HG02885 (cell line): ENCODE measurements at regions not wholly inside any gene's neighbourhood (a gene's known extent, or its start where the extent isn't known, plus 50 kb on each side); places are given as distances from the start of the nearest gene placed in this dataset.

Experiments used
- ATAC-seq: cut with Tn5 transposase; IDR thresholded peaks from one replicate; pipeline ENCODE4 v1.9.1; 2021; ENCODE audit warnings: mild to moderate bottlenecking; ENCODE audit not compliant: unreplicated experiment, poor library complexity

DNA sequence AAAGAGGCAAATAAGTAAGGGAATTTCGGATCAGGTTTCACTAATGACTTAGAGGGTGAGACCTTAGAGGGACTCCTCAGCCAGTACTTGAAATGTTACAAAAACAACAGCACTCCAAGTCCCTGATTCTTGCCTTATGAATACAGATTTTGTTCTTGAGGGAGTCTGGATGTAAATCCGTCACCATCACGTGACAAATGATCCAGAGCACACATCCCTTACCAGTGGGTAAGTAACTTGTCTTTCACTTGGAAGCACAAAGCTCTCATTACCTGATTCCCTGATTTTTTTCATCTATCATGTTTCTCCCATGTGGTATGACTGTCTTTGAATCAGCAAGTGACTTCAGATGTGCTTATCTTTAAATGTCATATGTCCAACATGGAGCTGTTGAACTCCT is 595.3 kb upstream of the POU3F2 start:
- ATAC-seq = no peak

GRCh38 chr6:98241630-98242029 is 592.7 kb upstream of the POU3F2 start:
- no peak for ATAC-seq

GRCh38 chr6:98254624-98255023 is 579.8 kb upstream of the POU3F2 start:
- no peak for ATAC-seq

GRCh38 chr6:98260382-98260781 is 574.0 kb upstream of the POU3F2 start:
- ATAC-seq = no peak

DNA sequence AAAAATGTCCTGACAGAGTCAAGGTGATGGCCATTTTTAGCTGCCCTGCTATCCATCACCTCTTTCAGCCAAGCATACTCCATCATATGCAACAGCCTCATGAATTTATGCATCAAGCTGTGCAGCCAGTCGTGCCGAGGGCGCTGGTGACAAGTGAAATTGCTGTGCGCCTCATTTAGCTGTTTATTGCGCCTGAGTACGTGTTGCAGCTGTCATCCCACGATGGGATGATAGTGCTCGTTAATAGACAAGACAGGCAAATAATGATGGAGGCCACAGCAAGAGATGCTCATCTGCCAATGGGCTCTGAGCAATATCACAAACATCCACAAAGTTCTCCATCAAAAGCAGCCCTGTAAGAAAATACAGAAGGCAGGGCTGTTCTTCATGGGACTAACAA is 562.3 kb upstream of the POU3F2 start:
- no peak for ATAC-seq

DNA sequence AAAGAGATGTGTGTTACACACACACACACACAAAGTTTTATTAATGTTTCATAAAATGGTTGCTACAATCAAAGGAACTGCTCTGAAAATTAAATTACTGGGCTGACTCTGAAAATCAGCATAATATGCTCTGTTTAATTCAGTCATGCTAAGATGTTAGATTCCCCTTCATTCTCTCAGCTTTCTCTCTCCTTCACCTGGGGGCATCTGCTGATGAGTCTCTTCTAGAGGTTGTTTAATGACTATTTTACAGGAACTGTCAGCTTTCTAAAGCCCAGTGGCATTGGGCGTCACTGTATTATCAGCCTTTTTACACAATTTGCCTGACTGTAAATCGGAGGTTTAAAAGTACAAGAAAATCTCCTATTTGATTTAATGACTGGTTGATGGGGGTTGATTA is 559.7 kb upstream of the POU3F2 start:
- ATAC-seq = no peak

DNA sequence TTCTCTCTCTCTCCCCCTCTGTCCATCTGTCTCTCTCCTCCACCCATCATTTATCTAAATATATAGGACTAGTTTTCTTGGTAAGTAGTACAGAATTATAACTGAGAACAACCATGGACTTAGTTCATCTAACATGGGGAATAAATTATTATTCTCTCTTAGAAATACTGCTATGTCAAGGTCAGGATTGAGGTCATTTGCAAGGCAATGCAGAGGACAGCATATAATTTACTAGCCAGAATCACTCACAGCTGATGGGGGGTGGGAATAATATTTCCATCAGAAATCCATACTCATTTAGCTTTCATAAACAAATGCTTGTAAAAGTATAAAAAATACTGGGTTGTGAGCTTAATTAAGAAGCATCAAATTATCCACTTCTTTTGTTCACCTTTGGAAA is 553.9 kb upstream of the POU3F2 start:
- ATAC-seq = no peak

GRCh38 chr6:98286620-98287019 is 547.8 kb upstream of the POU3F2 start:
- no peak for ATAC-seq

DNA sequence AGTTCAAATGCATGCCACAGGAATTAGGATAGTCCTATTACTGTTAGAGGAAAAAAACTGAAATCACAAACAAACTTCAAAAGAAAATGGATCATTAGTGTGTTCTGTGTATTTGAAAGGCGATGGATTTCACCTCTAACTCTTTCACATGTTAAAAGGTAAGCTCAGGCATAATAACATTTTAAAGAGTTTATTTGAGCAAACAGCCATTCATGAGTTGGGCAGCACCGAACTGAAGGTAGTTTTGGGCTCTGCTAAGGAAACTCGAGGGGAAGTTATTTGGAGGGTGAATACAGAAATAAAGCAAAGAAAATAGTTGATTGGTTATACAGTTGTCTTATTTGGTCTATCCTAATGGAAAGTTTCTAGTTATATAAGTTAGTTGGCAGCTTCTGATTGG is 546.5 kb upstream of the POU3F2 start:
- no peak for ATAC-seq

DNA sequence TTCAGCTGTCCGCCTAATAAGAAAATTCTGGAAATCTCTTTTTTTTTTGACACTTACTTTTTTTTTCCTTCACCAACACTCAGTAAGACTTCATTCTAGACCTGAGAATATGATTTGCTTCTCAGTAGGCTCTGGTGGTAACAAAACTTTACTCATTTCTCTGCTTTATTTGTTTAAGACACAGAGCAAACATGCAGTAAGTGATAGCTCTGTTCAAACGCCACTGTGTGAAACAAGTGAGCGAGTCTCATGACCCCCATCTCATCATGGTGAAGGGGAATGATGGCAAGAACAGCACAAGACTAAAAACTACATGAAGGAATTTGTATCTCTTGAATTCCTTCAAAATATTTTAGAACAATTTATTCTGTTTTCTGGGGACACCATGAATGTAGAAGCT is 541.6 kb upstream of the POU3F2 start:
- ATAC-seq = no peak

- no peak for ATAC-seq
Measured at GRCh38 chr6:98295515-98296175, 538.7 kb upstream of the POU3F2 start.

DNA sequence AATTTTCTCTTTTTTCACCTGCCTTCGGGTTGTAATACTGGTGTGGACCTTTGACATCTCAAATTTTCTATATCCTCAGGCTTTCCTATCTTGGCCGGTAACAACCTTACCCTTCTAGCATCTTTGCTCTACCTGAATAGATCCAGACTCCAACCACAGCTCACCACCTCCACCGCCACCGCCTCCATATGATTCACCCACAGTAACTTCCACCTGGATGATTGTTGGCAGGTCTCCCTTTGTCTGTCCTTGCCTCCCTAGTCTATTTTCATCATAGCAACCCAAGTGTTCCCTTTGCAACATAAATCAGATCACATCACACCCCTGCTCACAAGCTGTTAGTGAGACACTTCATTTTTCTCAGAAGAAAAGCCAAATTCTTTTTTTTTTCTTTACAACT is 525.8 kb upstream of the POU3F2 start:
- ATAC-seq = no peak

DNA sequence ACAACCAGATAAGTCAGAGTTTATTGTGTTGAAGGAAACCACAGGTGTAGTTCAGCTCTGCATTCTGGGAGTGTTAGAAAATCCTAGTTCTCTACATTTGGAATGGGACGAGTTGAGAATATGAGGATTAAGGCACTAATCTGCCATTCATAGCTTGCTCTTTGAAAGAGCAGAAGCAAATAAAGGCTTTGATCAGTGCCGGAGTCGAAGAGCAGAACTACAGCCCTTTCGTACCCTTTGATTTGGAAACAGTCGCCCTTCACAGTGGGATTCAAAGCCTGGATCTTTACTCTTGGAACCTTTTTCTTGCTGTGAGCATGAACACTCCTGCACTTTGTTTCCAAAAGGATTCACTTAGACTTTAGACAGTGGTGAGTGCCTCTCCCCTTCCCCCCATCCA is 523.9 kb upstream of the POU3F2 start:
- ATAC-seq = no peak

DNA sequence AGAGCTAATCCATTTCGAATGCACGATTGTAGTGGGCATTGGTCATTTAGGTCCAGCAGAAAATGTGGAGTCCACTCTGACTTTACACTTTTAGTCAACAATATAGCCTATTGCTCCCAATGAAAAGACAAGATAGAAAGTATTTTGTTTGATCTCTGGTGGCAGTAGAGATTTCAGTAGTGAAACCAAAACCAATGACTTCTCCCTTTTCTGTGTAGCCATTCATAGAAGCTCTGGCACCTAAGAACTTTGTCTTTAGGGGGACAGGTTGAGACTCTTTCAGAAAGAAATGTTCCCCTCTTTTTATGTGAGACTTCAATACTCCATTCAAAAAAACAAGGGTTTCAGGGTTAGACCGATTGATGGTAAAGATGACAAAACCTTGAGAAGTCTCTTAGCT is 510.8 kb upstream of the POU3F2 start:
- peak; percentile 82 for ATAC-seq

DNA sequence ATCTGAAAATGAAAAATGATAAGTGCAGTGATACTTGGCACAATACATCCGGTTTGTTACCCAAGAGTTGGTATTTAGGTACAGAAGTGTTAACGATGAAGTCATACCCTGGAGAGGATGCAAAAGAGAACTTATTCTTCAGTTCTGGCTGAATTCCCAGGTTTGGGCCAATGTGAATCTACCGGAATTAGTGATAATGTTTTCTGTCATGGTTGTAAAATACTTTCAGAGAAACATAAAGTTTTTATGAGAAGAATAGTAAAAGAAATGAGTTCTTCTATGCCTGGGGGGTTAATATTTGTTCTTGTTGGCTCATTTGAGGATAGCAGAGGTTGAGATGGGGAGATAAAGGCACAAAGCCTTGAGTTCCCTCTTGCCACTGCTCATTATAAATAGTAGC is 509.9 kb upstream of the POU3F2 start:
- no peak for ATAC-seq

DNA sequence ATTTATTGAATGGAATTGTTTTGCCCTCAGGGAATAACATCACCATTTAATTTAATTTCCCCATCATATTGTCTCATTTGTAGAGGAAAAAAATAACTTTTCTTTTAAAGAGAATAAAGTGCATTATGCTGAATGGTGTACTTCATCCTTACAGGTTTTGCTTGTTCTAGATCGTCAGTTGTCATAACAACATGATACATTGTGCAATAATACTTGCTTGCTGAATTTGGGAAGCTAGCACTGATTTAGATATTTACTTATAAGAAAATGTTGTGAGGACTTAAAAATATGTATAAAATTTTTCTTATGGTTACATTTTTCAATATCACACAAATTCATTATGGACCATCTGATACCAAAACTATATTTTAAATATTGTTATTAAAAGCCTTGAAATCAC is 509.0 kb upstream of the POU3F2 start:
- no peak for ATAC-seq

DNA sequence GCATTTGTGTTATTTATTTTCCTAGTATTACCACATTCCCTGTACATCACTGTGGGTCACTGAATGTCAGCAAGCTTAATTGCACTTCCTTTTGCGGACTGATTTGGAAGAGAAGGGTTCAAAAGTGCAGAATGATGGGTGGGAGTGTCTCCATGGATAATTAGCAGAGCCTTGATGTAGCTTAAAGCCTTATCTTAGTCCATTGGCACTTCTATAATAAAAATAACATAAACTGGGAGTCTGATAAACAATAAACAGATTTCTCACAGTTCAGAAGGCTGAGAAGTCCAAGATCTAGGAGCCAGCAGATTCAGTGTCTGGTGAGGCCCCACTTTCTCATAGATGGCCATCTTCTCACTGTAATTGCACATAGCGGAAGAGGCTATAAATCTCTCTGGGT is 501.1 kb upstream of the POU3F2 start:
- no peak for ATAC-seq

DNA sequence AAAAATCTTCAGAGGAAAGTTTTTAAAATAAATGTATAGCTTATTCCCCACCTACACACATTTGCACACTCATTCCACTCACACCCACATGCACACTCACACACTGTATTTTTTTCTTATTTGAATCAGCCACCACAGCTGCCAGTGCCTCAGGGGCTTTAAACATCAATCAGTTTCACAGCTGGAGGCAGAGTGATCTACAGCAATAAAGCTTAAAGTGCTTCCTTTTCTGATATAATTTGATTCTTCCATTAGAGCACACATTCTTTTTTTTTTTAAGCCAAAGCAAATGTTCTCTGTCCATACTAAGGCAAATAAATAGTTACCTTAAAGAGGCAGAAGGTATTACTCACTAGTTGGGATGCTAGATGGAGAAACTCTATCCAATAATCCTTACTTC is 498.8 kb upstream of the POU3F2 start:
- ATAC-seq = no peak

- no peak for ATAC-seq
Measured at GRCh38 chr6:98339506-98339905, 494.9 kb upstream of the POU3F2 start.

- ATAC-seq = no peak
Measured at GRCh38 chr6:98343004-98343403, 491.4 kb upstream of the POU3F2 start.

DNA sequence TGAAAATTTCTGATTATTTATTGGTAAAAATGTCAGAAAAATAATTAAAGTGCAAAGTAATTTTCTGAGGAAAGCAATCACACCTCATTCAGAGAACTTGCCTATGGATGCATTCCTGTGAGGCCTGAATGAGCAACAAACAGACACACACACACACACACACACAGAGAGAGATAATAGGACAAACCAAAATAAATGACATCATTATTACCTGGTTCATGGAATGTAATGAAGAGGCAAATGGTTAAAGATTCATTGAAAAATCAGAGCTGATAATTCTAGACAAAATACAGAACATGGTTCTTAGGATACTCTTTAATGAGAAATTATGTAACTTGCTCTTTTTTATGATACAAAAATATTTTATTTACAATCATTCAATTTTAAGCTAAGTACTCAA is 490.6 kb upstream of the POU3F2 start:
- ATAC-seq = no peak

DNA sequence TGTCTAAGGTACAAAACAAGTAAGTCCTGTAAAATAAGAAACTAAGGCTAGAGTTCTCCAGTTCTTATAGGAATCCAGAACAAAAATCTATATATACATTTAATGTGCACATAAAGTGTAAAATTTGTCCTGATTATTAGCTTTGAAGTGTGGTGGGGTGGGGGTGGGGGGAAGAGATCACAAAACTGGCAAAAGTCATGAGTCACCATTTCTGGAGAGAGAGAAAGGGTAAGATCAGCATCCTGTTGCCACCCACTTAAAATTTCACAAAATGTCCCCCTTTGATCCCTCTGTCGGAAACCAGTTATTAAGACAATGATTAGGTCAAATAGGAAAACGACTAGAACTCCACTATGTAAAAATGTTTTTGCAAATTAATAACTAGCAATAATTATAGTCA is 482.0 kb upstream of the POU3F2 start:
- ATAC-seq = no peak

DNA sequence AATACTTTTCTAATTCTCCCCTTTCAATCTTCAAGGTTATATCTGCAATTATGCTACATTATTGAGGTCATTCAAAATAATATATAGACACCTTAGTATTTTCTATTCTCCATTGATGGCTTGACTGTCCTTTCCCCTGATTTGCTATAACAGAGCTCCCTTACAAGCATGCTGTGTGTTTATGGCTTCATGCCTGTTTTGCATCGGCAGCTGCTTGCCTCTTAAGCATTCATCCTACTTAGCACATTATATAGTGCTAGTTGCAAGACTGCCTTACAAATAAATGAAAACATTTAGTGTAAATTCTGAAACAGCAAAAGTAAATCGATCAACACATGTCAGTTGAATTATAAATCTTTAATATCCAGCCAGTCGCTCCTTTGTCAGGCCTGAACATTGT is 476.2 kb upstream of the POU3F2 start:
- ATAC-seq = no peak
